ENCODE measurements at regions not wholly inside any gene's neighbourhood (a gene's known extent, or its start where the extent isn't known, plus 50 kb on each side); places are given as distances from the start of the nearest gene placed in this dataset.

- no peak for DNase-seq (ENCODE audit: low read depth)
- no peak for TF ChIP-seq CTCF (IDR thresholded peaks at IDR 0.05; ENCODE audit: insufficient read depth, low read depth, low read length)
- H3K4me3 ChIP-seq (ENCODE audit: low read depth, low read length) = no peak overlapping the region
Measured at GRCh38 chr15:26097216-26097615, 234.1 kb upstream of the ATP10A start.

DNA sequence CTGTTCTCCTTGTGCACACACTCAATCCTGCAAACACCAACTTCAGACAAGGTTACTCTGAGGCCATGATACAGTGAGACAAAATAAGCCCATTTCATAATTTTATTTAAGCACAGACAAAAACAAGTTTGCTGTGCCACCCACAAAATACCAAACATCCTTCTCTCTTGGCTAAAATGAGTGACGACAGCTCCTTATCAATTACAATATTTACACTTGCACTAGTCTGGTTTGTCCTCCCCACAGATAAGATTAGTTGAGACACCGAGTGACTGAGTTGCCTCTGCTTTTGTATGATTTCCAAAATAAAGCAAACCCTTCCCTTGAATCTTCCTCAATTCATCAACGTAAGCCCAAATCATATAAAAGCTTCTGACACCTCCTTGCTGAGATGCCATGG lies 233.5 kb upstream of the ATP10A start:
- TF ChIP-seq CTCF (IDR thresholded peaks at IDR 0.05; ENCODE audit: insufficient read depth, low read depth, low read length) = no peak
- no peak for DNase-seq (ENCODE audit: low read depth)
- H3K4me3 ChIP-seq (ENCODE audit: low read depth, low read length) = no peak overlapping the region

GRCh38 chr15:26095710-26096330 lies 232.7 kb upstream of the ATP10A start:
- DNase-seq (ENCODE audit: low read depth) = no peak
- TF ChIP-seq CTCF (IDR thresholded peaks at IDR 0.05; ENCODE audit: insufficient read depth, low read depth, low read length) = no peak
- H3K4me3 ChIP-seq (ENCODE audit: low read depth, low read length) = no peak overlapping the region

- no peak overlapping the region for H3K4me3 ChIP-seq (ENCODE audit: low read depth, low read length)
- DNase-seq (ENCODE audit: low read depth) = no peak
- TF ChIP-seq CTCF (IDR thresholded peaks at IDR 0.05; ENCODE audit: insufficient read depth, low read depth, low read length) = no peak
Measured at GRCh38 chr15:26091184-26091583, 228.1 kb upstream of the ATP10A start.

GRCh38 chr15:26087881-26088280 lies 224.8 kb upstream of the ATP10A start:
- no peak for DNase-seq (ENCODE audit: low read depth)
- H3K4me3 ChIP-seq (ENCODE audit: low read depth, low read length) = no peak overlapping the region
- TF ChIP-seq CTCF (IDR thresholded peaks at IDR 0.05; ENCODE audit: insufficient read depth, low read depth, low read length) = no peak

GRCh38 chr15:26087395-26087794 lies 224.3 kb upstream of the ATP10A start:
- H3K4me3 ChIP-seq (ENCODE audit: low read depth, low read length) = no peak overlapping the region
- no peak for DNase-seq (ENCODE audit: low read depth)
- no peak for TF ChIP-seq CTCF (IDR thresholded peaks at IDR 0.05; ENCODE audit: insufficient read depth, low read depth, low read length)

- no peak overlapping the region for H3K4me3 ChIP-seq (ENCODE audit: low read depth, low read length)
- no peak for TF ChIP-seq CTCF (IDR thresholded peaks at IDR 0.05; ENCODE audit: insufficient read depth, low read depth, low read length)
- no peak for DNase-seq (ENCODE audit: low read depth)
Measured at GRCh38 chr15:26084771-26085170, 221.6 kb upstream of the ATP10A start.

All from fibroblast of villous mesenchyme (primary cell).